Medulla oblongata (tissue), 1 donor: ENCODE measurements at regions not wholly inside any gene's neighbourhood (a gene's known extent, or its start where the extent isn't known, plus 50 kb on each side); places are given as distances from the start of the nearest gene placed in this dataset.

Experiments
- DNase-seq: peaks from one replicate; pipeline ENCODE4 v3.0.0-alpha.2; 2015; ENCODE audit errors: extremely low spot score

DNA sequence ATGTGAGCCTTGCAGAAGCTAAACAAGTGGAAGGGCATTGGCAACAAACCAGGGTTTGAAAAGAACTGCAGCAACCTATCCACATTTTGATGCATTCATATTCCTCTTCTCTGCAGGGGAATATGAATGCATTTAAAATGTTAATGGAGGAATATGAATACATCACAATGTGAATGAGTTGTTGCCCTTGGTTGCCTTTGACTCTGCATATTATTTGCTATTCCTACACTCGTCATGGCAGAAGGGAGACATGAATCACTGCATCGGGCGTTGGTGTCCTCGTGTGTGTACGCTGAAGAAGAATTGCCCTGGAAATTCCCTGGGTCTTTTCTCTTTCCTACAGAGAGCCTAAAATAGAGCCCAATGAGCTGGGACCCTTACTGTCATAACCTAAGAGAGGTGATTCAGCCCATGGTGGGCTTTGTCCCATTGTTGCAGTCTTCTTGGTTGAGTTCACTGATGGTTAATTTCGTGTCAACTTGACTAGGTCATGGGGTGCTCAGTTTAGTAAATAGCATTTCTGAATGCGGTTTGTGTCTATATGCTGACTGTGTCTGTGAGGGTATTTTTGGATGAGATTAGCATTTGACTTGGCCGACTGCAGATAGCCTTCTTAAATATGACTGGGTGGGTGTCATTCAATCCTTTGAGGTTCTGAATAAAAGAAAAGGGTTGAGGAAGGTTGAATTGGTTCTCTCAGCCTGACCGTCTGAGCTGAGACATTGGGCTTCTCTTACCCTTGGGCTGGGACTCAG, 1422.9 kb upstream of the TMEM132C start:
- DNase-seq = no peak

DNA sequence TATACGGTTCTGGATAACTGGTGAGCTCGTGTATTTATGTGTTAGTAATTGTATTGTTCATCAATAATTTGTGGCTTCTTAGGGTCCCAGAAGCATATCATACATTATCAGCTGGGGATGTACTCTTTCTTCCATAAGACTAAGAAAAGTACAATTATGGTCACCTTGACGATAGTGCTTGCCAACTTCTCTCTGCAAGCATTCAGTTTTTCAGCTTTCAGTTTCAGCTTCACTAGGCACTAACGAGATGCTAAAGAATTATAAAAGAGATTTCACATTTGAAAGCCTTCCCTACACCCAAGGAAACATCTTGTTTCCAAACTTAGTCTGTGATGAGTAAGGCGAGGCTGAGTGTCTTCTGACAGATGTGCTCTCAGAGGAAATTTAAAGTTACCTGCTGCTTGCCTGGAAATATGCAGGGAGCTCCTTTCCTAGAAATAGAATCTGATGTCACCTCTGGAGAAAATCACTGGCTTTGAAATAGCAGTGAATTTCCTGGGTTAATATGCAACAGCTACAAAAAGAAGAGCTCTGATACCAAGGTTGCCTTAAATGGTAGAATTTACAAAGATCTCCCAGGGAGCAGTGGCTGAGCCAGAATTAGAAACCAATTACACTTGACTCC, 1419.9 kb upstream of the TMEM132C start:
- DNase-seq = no peak

DNA sequence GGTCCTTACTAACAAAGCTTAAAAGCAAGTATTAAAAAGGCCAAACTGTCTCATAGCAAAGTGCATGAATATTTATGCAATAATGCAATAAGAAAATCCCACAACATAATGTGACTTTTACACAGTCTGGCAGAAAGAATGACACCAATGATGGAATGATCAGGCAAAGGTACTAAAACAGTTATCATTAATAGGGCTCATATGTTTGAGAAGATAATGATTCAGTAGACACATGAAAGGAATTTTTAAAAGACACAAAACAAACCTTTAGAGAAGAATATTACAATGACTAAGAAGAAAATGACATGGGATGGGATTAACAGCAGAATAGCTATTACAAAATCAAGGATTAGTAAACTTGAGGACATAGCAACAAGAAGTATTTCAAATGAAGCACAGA, 1411.2 kb upstream of the TMEM132C start:
- DNase-seq = no peak

DNA sequence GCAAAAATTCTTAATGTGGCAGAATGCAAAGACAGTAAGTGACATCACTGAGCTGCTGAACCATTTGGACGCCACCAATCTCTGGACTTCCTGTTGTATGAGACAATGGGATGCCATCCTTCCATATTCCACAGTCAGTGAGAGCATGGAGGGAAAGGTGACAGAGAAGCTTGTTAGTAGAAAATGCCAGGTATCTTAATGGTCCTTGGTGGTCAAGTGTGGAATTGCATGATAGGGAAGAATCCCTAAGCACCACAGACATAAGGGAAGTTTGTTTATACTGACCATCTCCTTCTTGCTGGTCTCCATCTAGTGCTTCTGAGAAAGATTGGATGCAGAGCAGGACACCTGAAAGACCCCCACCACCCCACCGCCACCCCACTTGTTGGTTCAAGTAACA, 1410.0 kb upstream of the TMEM132C start:
- DNase-seq = no peak

DNA sequence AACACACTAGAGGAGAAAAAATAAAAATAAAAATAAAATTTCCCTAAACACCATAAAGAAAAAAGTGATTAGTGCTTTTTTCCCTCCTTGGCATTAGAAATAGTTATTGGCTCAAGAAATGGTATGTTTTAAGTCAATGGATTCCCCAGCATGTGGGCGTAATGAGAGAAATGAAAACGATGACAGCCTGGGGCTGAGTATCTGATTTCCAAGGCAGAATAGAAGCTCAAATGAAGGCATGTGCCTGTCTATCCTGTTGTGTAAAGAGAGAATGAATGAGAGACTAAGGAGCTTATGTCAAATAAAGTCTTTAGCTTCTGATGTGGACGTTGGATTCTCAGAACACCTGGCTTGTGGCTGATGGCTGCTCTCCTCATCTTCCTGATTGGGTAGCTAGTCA, 1408.4 kb upstream of the TMEM132C start:
- no peak for DNase-seq

DNA sequence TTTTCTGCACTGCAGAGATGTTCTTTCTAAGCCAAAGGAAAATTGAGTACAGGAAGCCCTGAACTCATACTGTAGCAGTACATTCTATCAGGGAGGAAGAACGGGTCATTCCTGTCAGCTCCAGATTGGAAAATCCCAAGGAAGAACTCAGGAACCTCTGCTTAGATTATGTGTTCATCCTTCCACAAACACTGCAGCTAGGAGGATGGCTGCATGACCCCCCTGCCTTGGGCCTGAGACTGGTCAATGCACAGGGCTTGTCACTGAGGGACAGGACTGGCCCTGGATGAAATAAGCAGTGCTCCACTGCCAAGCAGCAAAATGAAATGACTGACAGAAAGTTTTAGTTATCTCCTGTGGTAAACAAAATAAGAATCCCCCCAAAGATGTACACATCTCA, 1406.8 kb upstream of the TMEM132C start:
- no peak for DNase-seq

DNA sequence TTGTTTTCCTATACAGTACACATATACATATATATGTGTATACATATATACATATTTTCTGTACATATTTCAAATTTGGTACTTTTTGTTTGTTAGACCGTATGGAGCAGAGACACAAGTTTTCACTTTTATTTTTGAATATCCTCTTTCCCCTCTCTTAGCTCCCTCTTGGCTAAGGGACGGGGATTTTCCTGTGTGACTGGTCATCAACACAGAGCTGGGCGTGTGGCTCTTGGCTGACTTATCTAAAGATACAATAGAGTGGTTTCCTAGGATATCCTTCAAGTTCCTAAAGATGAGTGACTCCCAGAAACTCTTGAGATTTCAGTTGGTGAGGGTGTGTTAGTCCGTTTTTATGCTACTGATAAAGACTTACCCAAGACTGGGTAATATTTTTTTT, 1404.5 kb upstream of the TMEM132C start:
- no peak for DNase-seq

DNA sequence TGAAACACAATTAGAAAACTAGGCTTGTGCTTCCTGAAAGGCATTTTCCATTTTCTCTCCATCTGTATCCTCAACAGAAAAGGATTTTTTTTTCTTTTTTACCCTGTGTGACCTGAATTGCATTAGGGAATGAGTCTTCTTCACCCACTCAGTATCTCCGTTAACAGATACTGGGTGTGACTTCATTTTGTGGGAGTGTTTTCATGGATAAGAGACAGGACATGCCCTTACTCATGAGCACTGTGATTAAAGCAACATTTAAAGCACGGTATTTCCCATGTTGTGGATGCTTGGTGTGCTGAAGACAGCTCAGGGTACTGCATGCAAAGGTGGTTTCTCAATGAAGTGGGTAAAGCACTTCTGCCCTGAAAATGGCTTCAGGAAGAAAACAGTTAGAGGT, 1397.3 kb upstream of the TMEM132C start:
- DNase-seq = no peak

DNA sequence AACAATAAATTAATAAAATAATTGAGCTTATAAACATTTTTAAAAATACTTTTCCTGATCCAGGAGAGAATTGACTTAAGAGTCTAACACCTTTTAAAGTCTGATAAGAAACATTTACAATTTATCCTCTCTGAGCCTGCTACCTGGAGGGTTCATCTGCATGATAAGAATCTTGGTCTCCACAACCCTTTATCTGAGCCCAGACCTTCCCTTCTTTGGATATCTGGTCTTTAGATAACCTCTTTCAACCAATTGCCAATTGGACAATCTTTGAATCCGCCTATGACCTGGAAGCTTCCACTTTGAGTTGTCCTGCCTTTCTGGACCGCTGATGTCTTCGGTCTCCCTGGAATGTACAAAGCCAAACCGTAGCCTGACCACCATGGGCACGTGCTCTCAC, 1393.3 kb upstream of the TMEM132C start:
- no peak for DNase-seq

DNA sequence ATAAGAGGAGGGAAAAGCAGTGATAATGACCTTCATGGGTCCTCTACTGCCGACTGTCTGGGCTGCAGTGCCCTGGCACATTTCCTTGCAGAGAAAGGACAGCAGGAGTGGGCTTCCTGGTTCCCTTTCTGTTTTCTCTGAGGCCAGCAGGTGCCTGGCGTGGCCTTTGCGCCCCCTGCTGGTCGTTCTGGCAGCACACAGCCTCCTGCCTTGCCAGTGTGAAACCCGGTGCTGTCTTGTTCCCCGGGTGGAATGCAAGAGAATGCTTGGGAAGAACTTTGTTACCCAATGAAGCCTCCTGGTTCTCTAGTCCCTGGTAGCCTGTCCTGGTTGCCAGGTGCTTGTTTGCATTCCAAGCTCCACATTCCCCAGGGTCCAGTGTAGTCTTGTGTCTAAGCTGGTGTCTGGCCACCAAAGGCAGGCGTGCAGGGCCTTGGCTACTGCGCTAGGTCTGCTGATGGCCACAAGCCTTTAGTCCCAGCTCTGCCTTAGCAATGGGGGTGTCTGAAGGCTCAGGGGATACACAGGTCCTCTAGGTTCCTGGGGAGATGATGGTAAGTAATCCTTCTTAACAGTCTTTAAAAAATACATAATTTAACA, 1392.4 kb upstream of the TMEM132C start:
- DNase-seq = peak; percentile 69

DNA sequence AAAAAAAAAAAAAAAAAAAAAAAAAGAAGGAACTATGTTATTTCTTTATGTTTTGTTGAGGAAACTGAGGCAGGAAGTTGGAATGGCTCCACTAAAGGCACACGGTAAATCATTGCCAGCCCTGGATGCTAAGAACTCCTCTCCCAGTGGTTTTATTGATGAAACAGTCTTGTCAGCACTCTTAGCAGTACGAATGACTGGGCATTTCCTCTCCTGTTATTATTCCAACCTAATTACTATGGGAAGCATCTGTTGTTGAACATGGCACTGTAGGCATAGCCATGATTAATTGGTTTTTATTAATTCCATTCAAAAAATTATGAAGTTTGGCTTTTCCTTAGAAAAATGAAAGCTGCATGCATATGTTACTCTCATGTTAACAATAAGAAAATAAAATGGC, 1387.1 kb upstream of the TMEM132C start:
- DNase-seq = no peak

DNA sequence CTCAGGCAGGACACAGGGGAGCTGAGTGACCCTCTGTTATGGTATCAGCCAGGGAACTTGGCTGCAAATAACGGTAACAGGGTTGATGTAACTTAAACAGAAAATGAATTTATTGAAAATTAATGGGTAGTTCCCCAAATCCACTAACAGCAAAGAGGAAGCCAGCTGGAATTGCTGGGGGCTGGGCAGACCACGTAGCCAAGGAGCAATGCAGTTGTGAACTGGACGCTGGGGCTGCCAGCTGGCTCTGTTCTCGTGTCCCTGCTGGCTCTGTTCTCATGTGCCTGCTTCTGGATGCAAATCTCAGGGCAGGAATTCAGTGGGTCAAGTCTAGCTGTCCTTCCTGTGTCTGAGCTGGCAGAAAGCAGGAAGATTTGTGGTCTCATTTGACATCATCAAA, 1383.3 kb upstream of the TMEM132C start:
- DNase-seq = no peak

DNA sequence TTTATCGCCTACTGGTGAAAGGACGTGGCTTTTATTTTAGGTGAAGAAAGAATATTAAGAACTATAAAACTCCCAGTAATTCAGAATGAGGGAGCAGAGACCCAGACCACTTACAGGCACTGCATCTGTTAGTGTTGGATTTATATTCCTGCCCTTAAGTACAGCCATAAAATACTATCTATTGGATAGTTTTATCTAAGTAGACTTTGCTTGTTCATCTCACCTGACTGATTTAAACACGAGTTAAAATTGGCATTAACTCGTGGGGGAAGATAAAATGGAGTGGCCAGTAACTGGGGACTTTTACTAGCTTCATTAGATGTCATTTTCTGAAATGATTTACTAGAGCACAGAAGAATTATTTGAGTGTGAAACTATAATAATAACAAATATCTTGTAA, 1377.5 kb upstream of the TMEM132C start:
- no peak for DNase-seq

DNA sequence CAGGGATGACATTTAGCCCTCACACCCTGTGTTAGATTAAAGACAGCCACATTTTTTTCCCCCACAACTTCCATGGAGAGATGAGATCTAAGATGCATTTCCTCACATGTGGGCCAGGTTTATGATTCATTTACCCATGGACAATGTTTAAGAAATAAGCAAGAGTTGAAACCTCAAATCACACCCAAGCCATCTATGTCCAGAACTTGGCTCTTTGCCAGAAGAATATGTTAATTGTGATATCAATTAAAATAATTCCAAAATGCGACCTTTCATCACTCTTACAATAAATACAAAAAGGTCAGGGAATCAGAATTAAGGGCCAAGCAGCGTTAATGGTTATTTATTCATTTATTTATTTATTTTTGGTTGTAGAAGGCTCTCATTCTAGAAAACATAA, 1376.9 kb upstream of the TMEM132C start:
- no peak for DNase-seq

DNA sequence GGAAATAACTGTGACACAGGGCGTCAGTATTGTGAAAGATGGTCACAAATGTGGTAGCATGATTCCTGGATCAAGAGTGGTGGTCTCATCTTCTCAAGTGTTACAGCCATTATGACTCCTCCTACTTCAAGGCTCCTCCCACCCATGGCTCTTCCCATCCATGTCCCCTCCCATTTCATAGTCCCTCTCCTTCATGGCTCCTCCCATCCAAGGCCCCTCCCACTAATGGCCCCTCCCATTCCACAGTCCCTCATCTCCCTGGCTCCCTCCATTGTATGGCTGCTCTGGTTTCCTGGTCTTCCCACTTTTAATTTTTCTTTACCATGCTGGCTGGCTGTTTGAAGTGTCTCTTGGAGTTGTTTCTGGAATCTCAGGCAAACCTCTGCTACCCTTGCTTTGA, 1375.2 kb upstream of the TMEM132C start:
- no peak for DNase-seq

DNA sequence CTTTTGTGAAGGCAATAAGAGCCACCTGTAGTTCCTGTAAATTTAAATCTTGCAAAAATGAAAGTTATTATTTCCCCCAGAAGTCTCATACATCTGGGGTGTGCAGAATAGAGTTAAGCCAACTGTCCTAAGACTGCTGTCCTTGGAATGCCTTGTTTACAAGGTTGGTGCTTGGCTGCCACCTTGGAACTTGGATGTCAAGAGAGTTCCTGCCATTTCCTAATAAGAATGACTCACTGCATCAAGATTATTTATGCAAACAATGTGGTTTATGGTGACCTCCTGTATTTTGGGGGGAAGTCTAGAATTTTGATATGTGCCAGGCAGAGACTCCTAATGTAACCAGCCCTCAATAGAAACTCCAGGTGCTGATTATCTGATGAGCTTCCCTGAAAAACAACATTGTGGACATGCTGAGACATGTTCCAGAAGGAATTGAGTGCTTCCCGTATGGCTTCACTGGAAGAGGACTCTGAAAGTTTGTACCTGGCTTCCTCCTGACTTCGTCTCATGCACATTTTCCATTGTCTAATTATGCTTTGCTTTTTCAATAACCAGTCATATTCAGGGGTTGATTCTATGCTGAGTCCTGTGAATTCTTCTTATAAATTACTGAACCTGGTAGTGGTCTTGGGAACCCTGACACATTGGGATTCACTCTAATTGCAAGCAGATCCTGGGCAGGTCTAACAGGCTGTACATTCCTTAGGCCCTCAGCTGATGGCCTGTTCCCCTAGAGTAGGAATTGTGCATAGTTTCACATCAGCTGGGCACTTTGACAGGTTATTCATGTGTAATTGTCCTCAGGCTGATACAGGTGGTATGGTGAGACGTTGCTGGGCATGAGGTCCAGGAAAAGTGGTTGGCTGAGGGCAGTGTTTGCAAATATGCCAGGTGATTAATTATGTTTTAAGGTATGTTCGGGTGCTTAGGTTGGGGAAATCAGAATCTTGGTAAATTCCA, 1370.7 kb upstream of the TMEM132C start:
- no peak for DNase-seq

DNA sequence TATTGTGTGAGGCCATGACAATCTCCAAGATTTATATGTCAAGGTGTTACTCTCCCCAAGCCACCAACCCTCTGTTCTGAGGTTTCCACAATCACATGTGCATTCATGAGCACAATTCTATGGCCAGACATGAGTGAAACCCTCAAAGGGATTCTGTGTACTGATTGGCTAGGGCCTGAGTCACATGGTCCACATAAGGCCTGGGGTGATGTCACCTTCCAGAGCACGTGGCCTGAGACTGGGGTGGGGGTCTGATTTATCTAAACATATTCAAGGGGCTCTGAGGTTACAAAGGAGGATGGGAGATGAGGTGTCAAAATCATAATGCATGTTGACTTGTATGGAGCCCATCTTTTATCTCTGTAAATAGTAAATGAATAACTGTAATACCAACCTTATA, 1369.9 kb upstream of the TMEM132C start:
- no peak for DNase-seq

DNA sequence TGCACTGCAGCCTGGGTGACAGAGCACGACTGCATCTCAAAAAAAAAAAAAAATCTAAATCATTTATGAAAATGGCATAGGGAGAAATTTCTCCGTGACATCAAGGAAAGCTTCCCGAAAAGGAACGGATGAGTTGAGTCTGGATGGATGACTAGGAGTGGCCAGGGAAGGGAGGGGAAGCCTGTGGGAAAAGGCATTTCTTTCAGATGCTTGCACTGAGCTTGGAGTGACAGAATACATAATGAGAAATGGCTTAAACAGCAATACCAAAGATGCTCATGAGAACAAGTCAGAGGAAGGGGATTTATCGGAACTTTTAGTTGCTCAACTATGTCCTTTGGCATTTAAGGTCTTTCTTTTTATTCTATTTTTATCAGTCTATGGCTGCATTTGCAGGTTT, 1369.2 kb upstream of the TMEM132C start:
- no peak for DNase-seq

DNA sequence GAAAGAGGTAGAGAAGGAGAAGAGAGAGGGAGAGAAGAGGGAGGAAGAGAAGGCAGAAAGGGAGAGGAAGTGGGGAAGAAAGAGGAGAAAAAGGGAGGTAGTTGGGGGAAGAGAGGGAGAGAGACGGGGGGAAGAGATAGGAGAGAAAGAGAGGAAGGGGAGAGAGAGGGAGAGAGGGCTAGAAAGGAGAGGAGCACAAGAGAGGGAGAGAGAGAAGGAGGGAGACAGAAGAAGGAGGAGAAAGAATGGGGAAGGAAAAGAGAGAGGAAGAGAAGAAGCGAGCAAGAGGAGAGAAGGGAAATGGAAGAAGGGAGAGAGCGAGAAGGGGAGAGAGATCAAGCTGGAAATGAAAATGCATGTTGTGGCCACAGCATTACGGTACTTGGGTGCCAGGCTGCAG, 1368.4 kb upstream of the TMEM132C start:
- no peak for DNase-seq

DNA sequence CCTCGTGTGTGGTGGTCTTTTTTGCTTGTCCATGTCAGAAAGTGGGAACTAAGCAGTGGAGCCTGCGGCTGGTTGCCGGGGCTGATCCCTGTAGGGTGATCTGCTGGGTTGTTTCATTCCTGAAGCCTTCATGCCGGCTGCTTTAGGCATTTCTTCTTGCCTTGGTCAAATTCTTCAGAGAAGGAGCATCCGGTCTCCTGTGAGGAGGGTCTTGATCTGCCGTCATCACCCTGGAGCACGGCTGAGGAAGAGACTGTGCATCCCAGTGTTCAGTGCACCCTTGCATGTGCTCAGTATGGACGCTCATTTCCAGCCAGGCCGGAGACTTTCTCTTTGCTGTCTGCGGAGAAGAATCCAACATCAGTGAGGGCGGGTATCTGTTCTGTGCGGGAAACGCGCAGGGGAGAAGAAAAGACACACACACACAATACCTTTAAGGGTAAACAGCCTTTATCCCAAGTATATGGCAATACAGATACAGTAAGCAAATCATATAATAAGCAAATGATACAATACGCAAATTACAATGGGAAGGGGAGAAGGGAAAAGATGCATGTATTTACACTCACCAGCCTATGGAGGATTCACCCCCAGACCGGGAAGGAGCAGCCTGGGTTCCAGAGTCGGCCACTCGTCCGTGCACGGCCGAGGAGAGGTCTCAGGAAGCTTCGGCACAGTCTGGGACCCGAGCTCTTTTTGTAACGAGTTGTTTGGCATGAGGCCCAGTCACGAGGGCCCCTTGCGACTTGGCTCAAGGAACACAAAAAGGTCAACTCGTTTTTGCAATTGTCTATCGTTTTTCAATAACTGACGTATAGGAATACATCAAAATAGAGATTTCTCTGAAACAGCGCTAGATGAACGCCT, 1366.8 kb upstream of the TMEM132C start:
- DNase-seq = no peak
